Vagina (tissue), 2 donors: ENCODE measurements at regions not wholly inside any gene's neighbourhood (a gene's known extent, or its start where the extent isn't known, plus 50 kb on each side); places are given as distances from the start of the nearest gene placed in this dataset.

ENCODE experiments used
- DNase-seq, 2 donors: peaks; one replicate each; pipeline ENCODE4 v3.0.0-alpha.2; 2017; ENCODE audit errors: extremely low spot score in 2 of 2
- H3K27ac ChIP-seq: fragments of 200-600 bp; sonication (generic); one replicate; pipeline ENCODE4 v1.5.1; 2019
- H3K27me3 ChIP-seq: fragments of 200-600 bp; sonication (generic); one replicate; pipeline ENCODE4 v1.5.1; 2019
- H3K36me3 ChIP-seq, 2 donors: fragments of 200-600 bp; sonication (generic); one replicate each; pipeline ENCODE4 v1.5.1; 2017 to 2019
- H3K4me1 ChIP-seq: fragments of 200-600 bp; sonication (generic); one replicate; pipeline ENCODE4 v1.5.1; 2019
- H3K4me3 ChIP-seq, 2 donors: fragments of 200-600 bp; sonication (generic); 1 replicate in 1 of 2; 2 replicates in 1 of 2; pipeline ENCODE4 v1.5.1; 2016 to 2019
- H3K9me3 ChIP-seq: fragments of 200-600 bp; sonication (generic); one replicate; pipeline ENCODE4 v1.5.1; 2019
- POLR2A ChIP-seq, 2 donors: fragments of 450-650 bp; IDR thresholded peaks; one replicate each; pipeline ENCODE4 v1.6.1; 2017; ENCODE audit warnings: antibody characterized with exemption in 2 of 2, mild to moderate bottlenecking in 2 of 2, moderate library complexity in 2 of 2
- POLR2AphosphoS5 ChIP-seq, 2 donors: sonication (generic); formaldehyde crosslinking; IDR thresholded peaks; one replicate each; pipeline ENCODE4 v1.9.0; 2017; ENCODE audit warnings: antibody characterized with exemption in 2 of 2, mild to moderate bottlenecking in 2 of 2, low read depth in 1 of 2; ENCODE audit not compliant: insufficient read depth in 1 of 2
- intact Hi-C: fragments of 100-400 bp; cut with DNase I; formaldehyde crosslinking; loops from one replicate; pipeline ENCODE4 v1.15.1; 2023
- TF ChIP-seq, protein P1 (sequence below), 3 experiments: fragments of 450-650 bp in 2 of 3; fragments of 200-600 bp in 1 of 3; sonication (generic) in 1 of 3; IDR thresholded peaks; one replicate each; pipeline ENCODE4 v1.5.1; 2017 to 2019; ENCODE audit warnings: antibody characterized with exemption in 3 of 3, mild to moderate bottlenecking in 2 of 3, moderate library complexity in 2 of 3

- intact Hi-C loops, result no loop called here
- Histone ChIP-seq H3K27ac (no peak overlapping the region), H3K4me3 (no peak overlapping the region), H3K36me3 (no peaks in the 10 kb centered on the region), H3K9me3 (no peaks in the 10 kb centered on the region), H3K27me3 (no peaks in the 10 kb centered on the region), H3K4me1 (no peaks in the 10 kb centered on the region)
- TF ChIP-seq, protein P1, sequence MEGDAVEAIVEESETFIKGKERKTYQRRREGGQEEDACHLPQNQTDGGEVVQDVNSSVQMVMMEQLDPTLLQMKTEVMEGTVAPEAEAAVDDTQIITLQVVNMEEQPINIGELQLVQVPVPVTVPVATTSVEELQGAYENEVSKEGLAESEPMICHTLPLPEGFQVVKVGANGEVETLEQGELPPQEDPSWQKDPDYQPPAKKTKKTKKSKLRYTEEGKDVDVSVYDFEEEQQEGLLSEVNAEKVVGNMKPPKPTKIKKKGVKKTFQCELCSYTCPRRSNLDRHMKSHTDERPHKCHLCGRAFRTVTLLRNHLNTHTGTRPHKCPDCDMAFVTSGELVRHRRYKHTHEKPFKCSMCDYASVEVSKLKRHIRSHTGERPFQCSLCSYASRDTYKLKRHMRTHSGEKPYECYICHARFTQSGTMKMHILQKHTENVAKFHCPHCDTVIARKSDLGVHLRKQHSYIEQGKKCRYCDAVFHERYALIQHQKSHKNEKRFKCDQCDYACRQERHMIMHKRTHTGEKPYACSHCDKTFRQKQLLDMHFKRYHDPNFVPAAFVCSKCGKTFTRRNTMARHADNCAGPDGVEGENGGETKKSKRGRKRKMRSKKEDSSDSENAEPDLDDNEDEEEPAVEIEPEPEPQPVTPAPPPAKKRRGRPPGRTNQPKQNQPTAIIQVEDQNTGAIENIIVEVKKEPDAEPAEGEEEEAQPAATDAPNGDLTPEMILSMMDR (IDR thresholded peaks at IDR 0.05), result no peak
- no peak for TF ChIP-seq POLR2AphosphoS5 (IDR thresholded peaks at IDR 0.05; ENCODE audit: insufficient read depth in 1 of 2, low read depth in 1 of 2)
- no peak for TF ChIP-seq POLR2A (IDR thresholded peaks at IDR 0.05)
- no peak for DNase-seq
Observed at GRCh38 chr5:166595274-166595951, 1696.0 kb upstream of the WWC1 start.

DNA sequence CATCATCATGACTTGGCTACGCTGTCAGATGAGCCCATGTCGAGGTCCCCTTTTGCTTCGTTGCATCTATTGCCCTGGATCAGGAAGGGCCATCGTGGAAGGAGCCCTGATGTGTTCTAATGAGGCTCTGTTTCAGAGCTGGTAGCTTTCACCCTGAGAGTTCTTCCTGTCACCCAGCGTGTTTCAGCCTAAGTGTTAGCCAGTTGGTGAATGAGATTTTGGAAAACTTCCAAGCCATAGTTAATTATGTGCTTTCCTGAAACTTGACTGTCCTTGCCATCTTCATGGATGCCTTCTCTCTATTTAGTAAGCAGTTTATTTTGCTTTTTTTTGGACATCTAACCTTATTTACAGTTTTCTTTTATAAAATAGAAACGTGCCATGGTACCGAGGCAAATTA lies 1695.4 kb upstream of the WWC1 start:
- H3K4me1 ChIP-seq, result no peaks in the 10 kb centered on the region
- H3K27ac ChIP-seq, result no peak overlapping the region
- TF ChIP-seq POLR2A (IDR thresholded peaks at IDR 0.05) (no peak), POLR2AphosphoS5 (IDR thresholded peaks at IDR 0.05; ENCODE audit: insufficient read depth in 1 of 2, low read depth in 1 of 2) (no peak)
- TF ChIP-seq, protein P1 (IDR thresholded peaks at IDR 0.05), result no peak
- no peak overlapping the region for H3K4me3 ChIP-seq
- H3K9me3 ChIP-seq, result no peaks in the 10 kb centered on the region
- DNase-seq, result no peak
- H3K27me3 ChIP-seq, result no peaks in the 10 kb centered on the region
- no peaks in the 10 kb centered on the region for H3K36me3 ChIP-seq
- intact Hi-C loops, result no loop called here

DNA sequence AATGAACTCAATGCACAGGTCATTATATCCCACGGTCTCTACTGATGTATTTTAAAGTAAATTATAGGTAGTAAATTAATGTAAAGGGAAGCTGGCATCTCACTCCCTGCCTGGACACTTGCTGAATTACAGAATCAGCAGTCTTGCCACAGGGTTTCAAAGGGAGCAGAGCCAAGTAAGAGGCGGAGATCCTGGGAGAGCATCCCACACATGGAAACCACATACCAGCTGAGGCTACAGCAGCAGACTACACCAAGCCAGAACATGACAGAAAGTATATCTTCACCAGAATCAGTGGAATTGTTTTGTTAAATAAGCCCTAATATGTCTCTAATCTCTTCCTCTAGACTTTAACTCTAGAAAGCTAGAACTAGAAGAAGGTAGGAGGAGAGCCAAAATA lies 1689.2 kb upstream of the WWC1 start:
- no peak for TF ChIP-seq POLR2A (IDR thresholded peaks at IDR 0.05)
- no peak for TF ChIP-seq POLR2AphosphoS5 (IDR thresholded peaks at IDR 0.05; ENCODE audit: insufficient read depth in 1 of 2, low read depth in 1 of 2)
- TF ChIP-seq, protein P1 (IDR thresholded peaks at IDR 0.05), result no peak
- Histone ChIP-seq H3K9me3 (no peaks in the 10 kb centered on the region), H3K4me3 (no peak overlapping the region), H3K4me1 (no peaks in the 10 kb centered on the region), H3K27me3 (no peaks in the 10 kb centered on the region), H3K36me3 (no peaks in the 10 kb centered on the region), H3K27ac (no peak overlapping the region)
- intact Hi-C loops, result no loop called here
- DNase-seq, result no peak

- no peaks in the 10 kb centered on the region for H3K27me3 ChIP-seq
- H3K27ac ChIP-seq, result no peak overlapping the region
- no peaks in the 10 kb centered on the region for H3K36me3 ChIP-seq
- no peaks in the 10 kb centered on the region for H3K4me1 ChIP-seq
- no peaks in the 10 kb centered on the region for H3K9me3 ChIP-seq
- no peak overlapping the region for H3K4me3 ChIP-seq
- no peak for DNase-seq
- intact Hi-C loops, result loop anchor here (5.0 kb wide), 1 partner anchor 500 kb away; no protein-coding TSS in a partner anchor
- TF ChIP-seq, protein P1 (IDR thresholded peaks at IDR 0.05), result no peak
- TF ChIP-seq POLR2A (IDR thresholded peaks at IDR 0.05) (no peak), POLR2AphosphoS5 (IDR thresholded peaks at IDR 0.05; ENCODE audit: insufficient read depth in 1 of 2, low read depth in 1 of 2) (no peak)
Observed at GRCh38 chr5:166617507-166617906, 1673.9 kb upstream of the WWC1 start.

DNA sequence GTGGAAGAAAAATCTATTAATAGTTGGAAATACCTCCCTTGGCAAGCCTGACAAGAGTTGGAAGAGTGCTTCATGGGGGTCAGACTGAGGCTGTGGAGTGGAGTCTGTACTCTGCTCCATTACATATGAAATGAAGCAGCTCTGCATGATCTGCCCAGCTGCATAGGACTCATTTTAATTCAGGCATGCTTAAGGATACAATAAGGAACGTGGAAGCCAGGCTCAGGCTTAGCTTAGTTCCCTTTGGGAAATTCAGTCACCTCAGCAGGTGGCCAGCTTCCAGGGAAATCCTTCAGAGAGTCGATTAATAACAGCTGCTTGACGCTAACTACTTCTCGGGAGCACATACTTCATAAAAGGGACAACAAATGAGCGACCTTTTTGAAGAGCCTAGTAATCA lies 1672.9 kb upstream of the WWC1 start:
- no peak for DNase-seq
- Histone ChIP-seq H3K27ac (no peak overlapping the region), H3K9me3 (no peaks in the 10 kb centered on the region), H3K36me3 (no peaks in the 10 kb centered on the region), H3K4me3 (no peak overlapping the region), H3K27me3 (no peaks in the 10 kb centered on the region), H3K4me1 (no peaks in the 10 kb centered on the region)
- no peak for TF ChIP-seq POLR2A (IDR thresholded peaks at IDR 0.05)
- TF ChIP-seq, protein P1 (IDR thresholded peaks at IDR 0.05), result no peak
- no peak for TF ChIP-seq POLR2AphosphoS5 (IDR thresholded peaks at IDR 0.05; ENCODE audit: insufficient read depth in 1 of 2, low read depth in 1 of 2)
- intact Hi-C loops, result loop anchor here (5.0 kb wide), 1 partner anchor 501 kb away; no protein-coding TSS in a partner anchor
